Ovary (tissue), 7 donors: ENCODE measurements at regions not wholly inside any gene's neighbourhood (a gene's known extent, or its start where the extent isn't known, plus 50 kb on each side); places are given as distances from the start of the nearest gene placed in this dataset.

Experiments
- DNase-seq, 5 donors: peaks; one replicate each; pipeline ENCODE4 v3.0.0-alpha.2; 2019 to 2020
- H3K27ac ChIP-seq, 2 donors: fragments of 200-600 bp; one replicate each; pipeline versions ENCODE4 v1.5.1 to v1.8.0; 2019 to 2022
- H3K27me3 ChIP-seq: fragments of 200-600 bp; one replicate; pipeline ENCODE4 v1.8.0; 2022
- H3K36me3 ChIP-seq: fragments of 200-600 bp; sonication (generic); one replicate; pipeline ENCODE4 v1.5.1; 2019
- H3K4me1 ChIP-seq: one replicate; pipeline ENCODE4 v1.8.1; 2013; ENCODE audit warnings: mild to moderate bottlenecking, moderate library complexity; ENCODE audit not compliant: insufficient read depth
- H3K4me3 ChIP-seq: fragments of 200-600 bp; sonication (generic); one replicate; pipeline ENCODE4 v1.5.1; 2017
- H3K9me3 ChIP-seq, 2 donors: fragments of 200-600 bp in 1 of 2; sonication (generic) in 1 of 2; one replicate each; pipeline versions ENCODE4 v1.5.1 to v1.8.1; 2013 to 2019; ENCODE audit warnings: mild to moderate bottlenecking in 1 of 2, moderate library complexity in 1 of 2
- CTCF ChIP-seq, 3 donors: fragments of 450-650 bp in 2 of 3; fragments of 200-600 bp in 1 of 3; IDR thresholded peaks; one replicate each; pipeline versions ENCODE4 v1.5.1 to v1.8.0; 2016 to 2022; ENCODE audit warnings: antibody characterized with exemption in 3 of 3, mild to moderate bottlenecking in 1 of 3
- EP300 ChIP-seq: sonication (generic); formaldehyde crosslinking; IDR thresholded peaks from one replicate; pipeline ENCODE4 v1.6.1; 2017; ENCODE audit warnings: antibody characterized with exemption
- POLR2A ChIP-seq: fragments of 450-650 bp; IDR thresholded peaks from one replicate; pipeline ENCODE4 v1.6.1; 2017; ENCODE audit warnings: antibody characterized with exemption, mild to moderate bottlenecking, moderate library complexity
- WGBS, 3 donors: extraction: QIAGEN DNeasy Blood & Tissue Kit in 1 of 3; methylation state at CpG; one replicate each; pipeline versions ENCODE4 v1.1.5 to v1.1.7; 2013 to 2017; 5-methylcytosine and 5-hydroxymethylcytosine counted together
- intact Hi-C, 4 donors: fragments of 100-400 bp; cut with DNase I; formaldehyde crosslinking; loops; one replicate each; pipeline versions ENCODE4 v1.11.0 to v1.15.1; 2022 to 2023
- donor health status: DM: no; HTN: no; CAD: no; lungs with moderate emphysema.
- donor health status: DM: no; HTN: no; CAD: no.
- donor health status: Bipolar disorder and iron deficiency.
- donor health status: DM: no; HTN: no; CAD: no.
- donor health status: DM: yes; HTN: yes; CAD: no.

- H3K27me3 ChIP-seq, result no peaks in the 10 kb centered on the region
- no peak for DNase-seq
- WGBS, 3 donors, result 17 to 28% (median 22%) methylated on average over 3 of the region's 3 CpGs
- H3K27ac ChIP-seq, result no peak overlapping the region
- intact Hi-C loops, result no loop called here
- no peaks in the 10 kb centered on the region for H3K9me3 ChIP-seq
- TF ChIP-seq POLR2A (no peak), EP300 (no peak), CTCF (IDR thresholded peaks at IDR 0.05) (no peak)
- no peak overlapping the region for H3K4me3 ChIP-seq
- no peaks in the 10 kb centered on the region for H3K4me1 ChIP-seq
- no peaks in the 10 kb centered on the region for H3K36me3 ChIP-seq
Measured at GRCh38 chr15:91473894-91474545, 374.0 kb downstream of the SV2B start.

GRCh38 chr15:91476861-91477260 lies 376.6 kb upstream of the SLCO3A1 start:
- Histone ChIP-seq H3K4me3 (no peak overlapping the region), H3K27ac (no peak overlapping the region), H3K27me3 (no peaks in the 10 kb centered on the region), H3K4me1 (no peaks in the 10 kb centered on the region), H3K36me3 (no peaks in the 10 kb centered on the region), H3K9me3 (no peaks in the 10 kb centered on the region)
- intact Hi-C loops, result no loop called here
- 87 to 89% (median 87%) methylated on average over 5 of the region's 5 CpGs for WGBS, 3 donors
- TF ChIP-seq POLR2A (no peak), EP300 (no peak)
- DNase-seq, result no peak

GRCh38 chr15:91478717-91479191 lies 374.8 kb upstream of the SLCO3A1 start:
- intact Hi-C loops, result no loop called here
- H3K9me3 ChIP-seq, result no peaks in the 10 kb centered on the region
- no peaks in the 10 kb centered on the region for H3K4me1 ChIP-seq
- no peak for DNase-seq
- no peak overlapping the region for H3K4me3 ChIP-seq
- H3K36me3 ChIP-seq, result no peaks in the 10 kb centered on the region
- H3K27ac ChIP-seq, result no peak overlapping the region
- WGBS, 3 donors, result 41 to 74% (median 46%) methylated on average over 6 of the region's 6 CpGs
- no peak for TF ChIP-seq POLR2A
- TF ChIP-seq CTCF (IDR thresholded peaks at IDR 0.05), result no peak
- TF ChIP-seq EP300, result no peak
- no peaks in the 10 kb centered on the region for H3K27me3 ChIP-seq

- intact Hi-C loops, result no loop called here
- Histone ChIP-seq H3K36me3 (no peaks in the 10 kb centered on the region), H3K9me3 (no peaks in the 10 kb centered on the region), H3K27me3 (no peaks in the 10 kb centered on the region), H3K4me1 (no peaks in the 10 kb centered on the region), H3K27ac (no peak overlapping the region), H3K4me3 (no peak overlapping the region)
- 76 to 82% (median 79%) methylated on average over 4 of the region's 4 CpGs for WGBS, 3 donors
- no peak for TF ChIP-seq EP300
- no peak for TF ChIP-seq POLR2A
- no peak for TF ChIP-seq CTCF (IDR thresholded peaks at IDR 0.05)
- DNase-seq, result no peak
Measured at GRCh38 chr15:91480426-91480825, 373.1 kb upstream of the SLCO3A1 start.

GRCh38 chr15:91482799-91483198 lies 370.7 kb upstream of the SLCO3A1 start:
- Histone ChIP-seq H3K36me3 (no peaks in the 10 kb centered on the region), H3K27ac (no peak overlapping the region), H3K9me3 (no peaks in the 10 kb centered on the region), H3K4me1 (no peaks in the 10 kb centered on the region), H3K4me3 (no peak overlapping the region), H3K27me3 (no peaks in the 10 kb centered on the region)
- TF ChIP-seq CTCF (IDR thresholded peaks at IDR 0.05), result no peak
- TF ChIP-seq EP300, result no peak
- TF ChIP-seq POLR2A, result no peak
- WGBS, 3 donors, result 44 to 77% (median 74%) methylated on average over 1 of the region's 1 CpG
- no peak for DNase-seq
- intact Hi-C loops, result no loop called here
